IMR-90 (cell line): ENCODE measurements at regions not wholly inside any gene's neighbourhood (a gene's known extent, or its start where the extent isn't known, plus 50 kb on each side); places are given as distances from the start of the nearest gene placed in this dataset.
A peak's percentile ranks its signal among the peaks of the same experiment; 100 is the strongest.

Experiments
- CEBPB ChIP-seq: IDR thresholded peaks from 2 replicates; pipeline ENCODE4 v1.6.1; 2012; ENCODE audit warnings: low read depth, low read length, improper control_type of control experiment
- ELK1 ChIP-seq: fragments of 150-350 bp; IDR thresholded peaks from 2 replicates; pipeline ENCODE4 v1.6.1; 2016; ENCODE audit warnings: low read depth, mild to moderate bottlenecking, low read length, moderate library complexity, borderline replicate concordance
- FOS ChIP-seq: fragments of 150-350 bp; IDR thresholded peaks from 2 replicates; pipeline ENCODE4 v1.6.1; 2016; ENCODE audit warnings: low read depth, low read length
- MAFK ChIP-seq: IDR thresholded peaks from 2 replicates; pipeline ENCODE4 v1.6.1; 2012; ENCODE audit warnings: low read depth, low read length, improper control_type of control experiment
- MAZ ChIP-seq: IDR thresholded peaks from 2 replicates; pipeline ENCODE4 v1.6.1; 2012; ENCODE audit warnings: low read depth, mild to moderate bottlenecking, low read length, improper control_type of control experiment, moderate library complexity, borderline replicate concordance
- MXI1 ChIP-seq: IDR thresholded peaks from 2 replicates; pipeline ENCODE4 v1.6.1; 2012; ENCODE audit warnings: low read depth, mild to moderate bottlenecking, low read length, moderate library complexity, borderline replicate concordance
- POLR2A ChIP-seq: IDR thresholded peaks from 2 replicates; pipeline ENCODE4 v1.6.1; 2012; ENCODE audit warnings: mild to moderate bottlenecking, low read depth, low read length
- RAD21 ChIP-seq: IDR thresholded peaks from 2 replicates; pipeline ENCODE4 v1.6.1; 2012; ENCODE audit warnings: low read length, improper control_type of control experiment
- RCOR1 ChIP-seq: IDR thresholded peaks from 2 replicates; pipeline ENCODE4 v1.6.1; 2012; ENCODE audit warnings: mild to moderate bottlenecking, low read length, improper control_type of control experiment; ENCODE audit not compliant: insufficient replicate concordance
- RFX5 ChIP-seq: IDR thresholded peaks from 2 replicates; pipeline ENCODE4 v1.8.0; 2012; ENCODE audit warnings: low read depth, mild to moderate bottlenecking, low read length, moderate library complexity
- SMC3 ChIP-seq: fragments of 150-350 bp; IDR thresholded peaks from 2 replicates; pipeline ENCODE4 v1.6.1; 2016; ENCODE audit warnings: low read depth, mild to moderate bottlenecking, antibody characterized with exemption, low read length, moderate library complexity
- TF ChIP-seq, protein P1 (sequence below): conservative IDR thresholded peaks from 2 replicates; pipeline ENCODE4 v1.5.1; 2012; ENCODE audit warnings: mild to moderate bottlenecking, low read depth, low read length, improper control_type of control experiment

- TF ChIP-seq, protein P1, sequence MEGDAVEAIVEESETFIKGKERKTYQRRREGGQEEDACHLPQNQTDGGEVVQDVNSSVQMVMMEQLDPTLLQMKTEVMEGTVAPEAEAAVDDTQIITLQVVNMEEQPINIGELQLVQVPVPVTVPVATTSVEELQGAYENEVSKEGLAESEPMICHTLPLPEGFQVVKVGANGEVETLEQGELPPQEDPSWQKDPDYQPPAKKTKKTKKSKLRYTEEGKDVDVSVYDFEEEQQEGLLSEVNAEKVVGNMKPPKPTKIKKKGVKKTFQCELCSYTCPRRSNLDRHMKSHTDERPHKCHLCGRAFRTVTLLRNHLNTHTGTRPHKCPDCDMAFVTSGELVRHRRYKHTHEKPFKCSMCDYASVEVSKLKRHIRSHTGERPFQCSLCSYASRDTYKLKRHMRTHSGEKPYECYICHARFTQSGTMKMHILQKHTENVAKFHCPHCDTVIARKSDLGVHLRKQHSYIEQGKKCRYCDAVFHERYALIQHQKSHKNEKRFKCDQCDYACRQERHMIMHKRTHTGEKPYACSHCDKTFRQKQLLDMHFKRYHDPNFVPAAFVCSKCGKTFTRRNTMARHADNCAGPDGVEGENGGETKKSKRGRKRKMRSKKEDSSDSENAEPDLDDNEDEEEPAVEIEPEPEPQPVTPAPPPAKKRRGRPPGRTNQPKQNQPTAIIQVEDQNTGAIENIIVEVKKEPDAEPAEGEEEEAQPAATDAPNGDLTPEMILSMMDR = no peak
- TF ChIP-seq CEBPB (0 out of 2 replicates have a peak, but pooled peaks have one; percentile 26), POLR2A (no peak), FOS (no peak), MAFK (no peak), RAD21 (no peak), RCOR1 (no peak), MXI1 (no peak), RFX5 (no peak), SMC3 (no peak), MAZ (no peak), ELK1 (no peak)
These were observed 97.7 kb downstream of the CRYAA start for GRCh38 chr21:43266534-43266933.
